ENCODE measurements at regions not wholly inside any gene's neighbourhood (a gene's known extent, or its start where the extent isn't known, plus 50 kb on each side); places are given as distances from the start of the nearest gene placed in this dataset.

GRCh38 chr13:81677857-81678256 is 1336.9 kb upstream of the SPRY2 start:
- TF ChIP-seq, protein P1, sequence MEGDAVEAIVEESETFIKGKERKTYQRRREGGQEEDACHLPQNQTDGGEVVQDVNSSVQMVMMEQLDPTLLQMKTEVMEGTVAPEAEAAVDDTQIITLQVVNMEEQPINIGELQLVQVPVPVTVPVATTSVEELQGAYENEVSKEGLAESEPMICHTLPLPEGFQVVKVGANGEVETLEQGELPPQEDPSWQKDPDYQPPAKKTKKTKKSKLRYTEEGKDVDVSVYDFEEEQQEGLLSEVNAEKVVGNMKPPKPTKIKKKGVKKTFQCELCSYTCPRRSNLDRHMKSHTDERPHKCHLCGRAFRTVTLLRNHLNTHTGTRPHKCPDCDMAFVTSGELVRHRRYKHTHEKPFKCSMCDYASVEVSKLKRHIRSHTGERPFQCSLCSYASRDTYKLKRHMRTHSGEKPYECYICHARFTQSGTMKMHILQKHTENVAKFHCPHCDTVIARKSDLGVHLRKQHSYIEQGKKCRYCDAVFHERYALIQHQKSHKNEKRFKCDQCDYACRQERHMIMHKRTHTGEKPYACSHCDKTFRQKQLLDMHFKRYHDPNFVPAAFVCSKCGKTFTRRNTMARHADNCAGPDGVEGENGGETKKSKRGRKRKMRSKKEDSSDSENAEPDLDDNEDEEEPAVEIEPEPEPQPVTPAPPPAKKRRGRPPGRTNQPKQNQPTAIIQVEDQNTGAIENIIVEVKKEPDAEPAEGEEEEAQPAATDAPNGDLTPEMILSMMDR (IDR thresholded peaks at IDR 0.05) = no peak
- TF ChIP-seq EP300 (IDR thresholded peaks at IDR 0.05) = no peak
- no peak for TF ChIP-seq POLR2AphosphoS5 (IDR thresholded peaks at IDR 0.05)
- no peak for TF ChIP-seq POLR2A (IDR thresholded peaks at IDR 0.05)

Measured in sigmoid colon (tissue), 4 donors.